Superior temporal gyrus (tissue), 1 donor: ENCODE measurements at regions not wholly inside any gene's neighbourhood (a gene's known extent, or its start where the extent isn't known, plus 50 kb on each side); places are given as distances from the start of the nearest gene placed in this dataset.
"Not testable (repeated sequence)": the region's sequence is repeated elsewhere in the genome, so short reads cannot be mapped to it uniquely, and the experiment has no call there.

Experiments used
- DNase-seq: peaks from one replicate; pipeline ENCODE4 v3.0.0-alpha.2; 2016; ENCODE audit errors: extremely low spot score

DNA sequence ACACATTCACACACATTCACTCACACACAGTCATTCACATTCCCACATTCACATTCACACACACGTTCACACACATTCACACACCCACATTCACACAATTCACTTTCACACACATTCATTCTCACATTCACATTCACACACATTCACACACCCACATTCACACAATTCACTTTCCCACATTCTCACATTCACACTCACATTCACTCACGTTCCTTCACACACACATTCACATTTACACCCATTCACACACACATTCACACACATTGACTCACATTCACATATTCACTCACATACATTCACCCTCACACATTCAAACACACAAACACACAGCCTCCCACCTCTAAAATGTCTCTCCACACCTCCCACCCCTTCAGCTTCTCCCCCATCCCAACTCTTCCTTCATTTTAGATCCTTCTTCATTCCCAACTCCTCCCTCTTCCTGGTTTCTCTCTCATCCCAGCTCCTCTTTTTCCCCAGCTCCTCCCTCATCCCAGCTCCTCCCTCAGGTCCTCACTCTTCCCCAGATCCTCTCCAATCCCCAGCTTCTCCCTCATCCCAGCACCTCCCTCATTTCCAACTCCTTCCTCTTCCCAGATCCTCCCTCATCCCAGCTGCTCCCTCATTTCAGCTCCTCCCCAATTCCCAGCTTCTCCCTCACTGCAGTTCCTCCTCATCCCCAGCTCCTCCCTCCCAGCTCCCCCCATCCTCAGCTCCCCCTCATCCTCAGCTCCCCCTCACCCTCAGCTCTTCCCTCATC is 111.0 kb downstream of the FAM53A start:
- no peak for DNase-seq

DNA sequence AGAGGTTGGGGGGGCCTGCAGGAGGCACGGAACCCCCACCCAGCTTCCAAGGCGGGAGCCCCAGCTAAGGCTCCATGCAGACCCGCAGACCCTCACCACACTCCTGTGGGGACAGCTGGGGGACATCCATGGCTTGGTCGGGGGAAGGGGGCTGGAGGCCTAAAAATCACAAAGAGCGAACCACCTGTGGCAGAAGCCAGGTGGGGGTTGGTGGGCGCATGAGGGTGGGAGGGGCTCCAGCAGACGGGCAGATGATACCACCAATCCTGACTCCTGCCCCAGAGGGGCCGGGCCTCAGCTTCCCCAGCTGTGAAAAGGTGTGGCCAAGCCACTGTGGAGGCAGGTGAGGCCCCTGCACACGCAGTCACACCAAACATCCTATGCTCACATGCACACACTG is 111.6 kb downstream of the FAM53A start:
- DNase-seq: no peak

DNA sequence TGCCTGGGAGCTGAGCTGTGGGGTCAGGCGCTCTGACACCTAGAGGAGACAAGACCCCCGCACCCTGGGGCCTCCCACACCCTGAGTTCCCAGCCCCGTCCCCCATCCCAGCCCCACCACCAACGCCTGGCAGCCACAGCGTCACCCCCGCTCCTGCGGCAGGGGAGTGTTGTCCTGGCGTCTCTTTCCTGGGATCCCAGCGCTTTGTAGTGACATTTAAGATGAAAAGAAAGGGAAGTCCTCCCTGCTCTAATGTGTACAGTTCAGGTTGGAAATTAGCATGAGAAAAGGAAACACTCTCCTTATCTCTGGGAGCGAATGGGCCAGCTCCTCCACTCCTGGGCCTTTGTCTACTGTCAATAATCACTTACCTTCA is 112.1 kb downstream of the FAM53A start:
- no peak for DNase-seq

DNA sequence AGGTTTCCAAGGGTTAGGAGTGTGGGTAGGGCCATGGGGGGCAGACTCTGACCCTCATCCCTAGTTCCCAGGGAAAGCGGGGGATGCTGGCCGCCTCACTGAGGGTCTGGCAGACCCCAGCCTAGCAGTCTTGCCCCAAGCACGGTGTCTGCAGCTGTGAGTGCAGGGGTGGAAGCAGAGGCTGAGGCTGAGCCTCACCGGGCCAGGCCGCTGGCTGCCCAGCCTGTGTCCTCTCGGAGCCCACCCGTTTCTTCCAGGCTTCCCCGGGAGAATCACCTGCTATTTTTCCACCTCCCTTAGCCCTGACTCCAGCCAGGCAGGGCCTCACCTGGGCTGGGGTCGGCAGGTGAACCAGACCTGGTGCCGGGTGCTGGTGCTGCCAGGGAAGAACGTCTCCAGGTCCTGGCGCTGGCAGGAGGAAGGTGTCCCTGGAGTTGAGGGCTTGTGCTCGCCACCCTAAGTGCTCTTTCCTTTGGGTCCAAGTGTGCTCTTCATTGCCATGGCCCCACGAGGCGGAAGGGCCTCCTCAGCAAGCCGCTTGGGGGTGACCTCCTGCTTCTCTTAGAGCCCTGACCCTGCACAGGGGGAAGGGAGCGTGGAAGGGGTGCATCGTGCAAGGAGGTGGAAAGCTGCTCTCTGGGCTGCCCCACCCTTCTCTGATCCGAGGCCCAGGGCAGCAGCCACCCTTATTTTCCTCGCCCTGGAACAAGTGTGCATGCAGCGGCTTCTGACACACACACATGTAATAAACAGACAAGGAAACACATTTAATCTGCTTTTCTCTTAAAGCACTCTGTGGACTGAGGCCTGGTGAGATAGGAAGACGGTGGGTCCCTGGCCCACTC is 112.7 kb downstream of the FAM53A start:
- DNase-seq: no peak

DNA sequence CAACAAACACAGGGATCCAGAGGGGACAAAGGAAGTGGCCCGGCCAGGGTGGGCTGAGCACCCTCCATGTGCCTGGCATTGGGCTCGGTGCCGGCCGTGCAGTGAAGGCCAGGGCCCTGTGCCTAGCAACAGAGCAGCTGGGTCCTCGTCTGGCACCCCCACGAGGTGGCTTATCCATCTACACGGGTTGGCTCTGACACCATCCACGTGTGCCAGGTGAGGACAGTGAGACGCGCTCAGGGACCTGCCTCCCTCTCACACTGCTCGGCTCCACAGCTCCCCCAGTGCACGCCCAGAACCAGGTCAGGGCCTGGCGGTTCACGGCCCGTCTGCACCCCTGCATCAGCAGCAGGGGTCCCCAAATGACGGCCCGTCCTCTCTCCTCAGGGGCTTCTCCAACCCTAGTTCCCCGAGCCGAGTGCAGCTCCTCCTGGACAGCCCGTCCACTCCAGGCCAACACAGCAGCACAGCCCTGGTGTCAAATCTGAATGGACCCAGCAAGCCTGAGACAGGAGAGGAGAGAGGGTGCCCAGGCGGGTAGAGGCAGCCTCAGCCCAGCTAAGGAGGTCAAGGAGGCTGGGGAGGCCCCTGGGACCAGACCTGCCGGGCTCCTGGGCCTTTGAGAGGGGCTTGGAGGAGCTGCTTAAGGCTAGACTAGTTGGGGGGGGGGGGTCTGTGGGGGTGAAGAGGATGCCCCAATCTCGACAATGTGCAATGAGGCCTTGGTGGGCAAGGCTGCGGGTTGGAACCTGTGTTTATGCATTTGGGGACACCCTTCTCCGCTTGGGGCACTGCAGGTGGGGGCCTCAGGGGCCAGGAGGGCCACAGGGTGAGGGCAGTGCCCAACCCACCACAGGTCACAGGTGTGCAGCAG is 113.6 kb downstream of the FAM53A start:
- DNase-seq: no peak

DNA sequence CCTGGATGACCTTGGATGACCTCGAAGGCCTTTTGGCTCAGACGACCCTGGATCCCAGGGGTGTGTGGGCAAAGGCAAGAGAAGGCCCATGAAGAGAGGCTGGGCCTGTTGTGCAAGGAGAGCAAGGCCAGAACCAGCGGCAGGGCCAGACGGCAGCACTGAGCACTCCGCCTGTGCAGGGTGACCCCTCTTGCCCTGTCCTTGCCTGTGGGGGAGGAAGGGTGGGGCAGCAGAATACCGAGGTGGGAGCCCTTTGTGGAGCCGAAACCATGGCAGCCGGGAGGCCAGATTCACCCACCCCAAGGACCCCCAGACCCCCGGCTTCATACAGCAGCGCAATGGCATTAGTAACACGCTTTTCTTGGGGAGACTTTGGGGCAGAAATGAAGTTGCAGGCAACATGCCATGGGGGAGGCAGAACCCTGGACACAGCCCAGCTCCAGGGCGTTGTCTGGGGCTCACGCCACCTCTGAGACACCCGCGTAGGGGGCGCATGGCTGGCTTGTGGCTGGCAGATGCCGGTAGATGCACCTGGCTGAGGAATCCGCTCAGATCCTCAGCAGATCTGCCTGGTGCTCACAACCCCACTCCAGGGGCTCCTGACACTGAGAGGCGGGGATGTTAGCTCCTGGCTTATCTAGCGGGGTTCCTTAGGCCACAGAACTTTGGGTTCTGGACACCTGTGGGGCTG is 114.5 kb downstream of the FAM53A start:
- DNase-seq: no peak

DNA sequence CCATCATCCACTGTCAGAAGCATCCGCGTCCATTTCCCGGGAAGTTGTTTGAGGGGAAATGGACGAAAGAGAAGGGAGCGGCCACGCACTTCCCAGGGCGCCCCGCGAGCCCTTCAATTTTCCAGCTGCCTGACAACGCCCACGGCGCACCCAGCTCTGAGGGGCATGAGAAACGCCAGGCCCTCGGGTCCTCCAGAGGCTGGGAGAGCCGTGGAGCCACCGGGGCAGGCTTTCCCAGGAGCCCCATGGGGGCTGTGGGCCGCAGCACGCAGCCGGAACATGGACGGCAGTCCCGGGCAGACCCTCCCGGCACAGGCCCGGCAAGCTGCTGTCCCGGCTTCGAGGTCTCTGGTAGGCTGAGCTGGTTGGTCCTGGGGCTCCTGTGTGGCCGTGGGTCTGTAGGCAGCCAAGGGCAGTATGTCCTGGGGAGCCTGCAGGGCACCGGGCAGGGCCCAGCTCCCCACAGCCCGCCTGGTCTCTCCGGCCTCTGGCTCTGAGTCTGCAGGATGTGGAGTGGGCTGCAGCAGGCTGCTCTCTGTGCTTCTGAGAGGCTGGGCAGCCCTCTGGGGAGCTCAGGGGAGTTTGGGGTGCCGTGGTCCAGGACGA is 115.2 kb downstream of the FAM53A start:
- DNase-seq: no peak

DNA sequence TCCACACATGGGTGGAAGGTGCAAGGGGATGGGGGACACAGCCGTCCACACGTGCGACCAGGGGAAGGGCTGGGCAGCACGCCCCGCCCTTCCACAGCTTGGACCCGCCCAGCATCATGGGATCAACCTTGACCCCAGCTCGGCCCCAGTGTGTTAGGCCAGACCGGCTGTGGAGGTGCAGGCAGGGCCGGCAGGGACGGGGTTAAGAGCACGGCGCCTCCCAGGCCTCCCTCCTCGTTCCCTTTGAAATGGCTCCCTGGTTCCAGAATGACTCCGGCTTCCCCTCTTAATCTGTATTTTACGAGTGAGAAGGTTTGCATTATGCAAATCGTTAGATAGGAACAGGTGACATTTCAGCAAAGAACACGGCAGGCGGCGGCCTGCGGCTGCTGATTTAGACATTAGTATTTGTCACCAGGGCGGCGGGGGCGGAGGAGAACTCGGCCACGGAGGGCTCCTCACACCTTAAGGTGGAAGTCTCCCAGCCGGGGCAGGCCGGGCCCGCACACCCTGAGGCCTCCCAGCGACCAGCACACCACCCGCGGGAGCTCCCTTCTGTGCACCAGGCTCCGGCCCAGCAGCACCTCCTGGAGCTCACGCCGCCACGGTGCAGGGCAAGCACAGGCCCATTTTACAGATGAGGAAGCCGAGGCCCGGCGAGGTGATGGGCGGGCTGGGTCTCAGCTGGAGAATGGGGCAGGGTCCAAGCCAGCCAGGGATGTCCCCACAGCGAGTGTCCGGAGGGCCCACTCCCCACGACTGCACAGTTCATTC is 116.1 kb downstream of the FAM53A start:
- DNase-seq: no peak

DNA sequence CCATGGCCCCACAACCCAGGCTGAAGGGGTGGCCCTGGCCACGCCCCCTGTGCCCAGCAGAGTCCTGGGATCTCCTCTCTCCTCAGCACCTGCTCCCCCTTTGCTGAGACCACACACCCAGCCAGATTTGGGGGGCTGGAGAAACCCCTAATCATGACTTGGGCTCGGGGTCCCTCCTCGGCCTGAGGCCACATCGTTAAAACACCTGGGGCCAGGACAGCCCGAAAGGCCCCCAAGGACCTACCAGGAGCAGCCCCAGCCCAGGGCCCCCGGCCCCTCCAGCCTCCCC is 116.7 kb downstream of the FAM53A start:
- DNase-seq: no peak

DNA sequence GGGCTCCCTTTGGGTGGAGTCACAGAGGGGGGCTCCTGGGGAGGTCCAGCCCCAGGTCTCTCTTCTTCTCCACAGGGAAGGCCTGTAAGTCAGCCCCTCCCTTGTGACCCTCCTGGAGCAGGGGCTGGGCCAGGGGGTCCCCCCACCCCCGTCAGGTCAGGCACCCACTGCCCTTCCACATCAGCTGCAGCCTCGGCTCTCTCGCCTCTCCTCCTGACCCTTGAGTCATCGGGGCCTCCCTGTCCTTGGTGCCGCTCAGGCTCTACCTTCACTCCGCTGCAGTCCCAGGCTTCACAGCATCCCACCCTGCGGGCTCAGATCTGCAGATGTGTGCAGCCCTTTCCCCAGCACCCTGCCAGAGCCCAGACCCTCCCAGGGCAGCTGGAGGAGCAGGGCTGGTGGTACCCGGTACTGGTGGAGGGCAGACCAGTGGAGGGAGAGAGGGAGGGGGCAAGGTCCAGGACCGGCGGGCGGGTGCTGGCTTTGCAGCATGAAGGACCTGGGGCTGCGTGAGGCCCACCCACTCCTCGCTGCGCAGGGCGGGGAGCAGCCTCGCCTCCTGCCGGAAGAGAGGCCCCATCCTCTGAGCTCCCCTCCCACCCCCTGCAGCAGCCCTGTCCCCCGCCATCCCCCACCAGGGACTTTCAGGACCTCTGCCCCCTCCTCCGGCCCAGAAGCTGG is 117.1 kb downstream of the FAM53A start:
- no peak for DNase-seq

DNA sequence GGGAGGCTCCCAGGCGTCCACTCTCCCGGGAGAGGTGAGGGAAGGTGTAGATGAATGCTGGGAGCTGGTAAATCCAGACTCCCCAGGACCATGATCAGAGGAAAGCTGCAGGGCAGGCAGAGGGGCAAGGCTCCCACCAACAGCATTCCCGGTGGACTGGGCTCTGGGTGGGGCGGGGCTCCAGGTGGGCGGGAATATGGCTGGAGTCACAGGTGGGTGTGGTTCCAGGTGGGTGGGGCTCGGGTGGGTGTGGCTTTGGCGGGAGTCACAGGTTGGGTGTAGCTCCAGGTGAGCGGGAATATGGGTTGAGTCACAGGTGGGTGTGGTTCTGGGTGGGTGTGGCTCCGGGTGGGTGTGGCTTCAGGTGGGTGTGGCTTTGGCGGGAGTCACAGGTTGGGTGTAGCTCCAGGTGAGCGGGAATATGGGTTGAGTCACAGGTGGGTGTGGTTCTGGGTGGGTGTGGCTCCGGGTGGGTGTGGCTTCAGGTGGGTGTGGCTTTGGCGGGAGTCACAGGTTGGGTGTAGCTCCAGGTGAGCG is 117.7 kb downstream of the FAM53A start:
- DNase-seq: not testable (repeated sequence)

DNA sequence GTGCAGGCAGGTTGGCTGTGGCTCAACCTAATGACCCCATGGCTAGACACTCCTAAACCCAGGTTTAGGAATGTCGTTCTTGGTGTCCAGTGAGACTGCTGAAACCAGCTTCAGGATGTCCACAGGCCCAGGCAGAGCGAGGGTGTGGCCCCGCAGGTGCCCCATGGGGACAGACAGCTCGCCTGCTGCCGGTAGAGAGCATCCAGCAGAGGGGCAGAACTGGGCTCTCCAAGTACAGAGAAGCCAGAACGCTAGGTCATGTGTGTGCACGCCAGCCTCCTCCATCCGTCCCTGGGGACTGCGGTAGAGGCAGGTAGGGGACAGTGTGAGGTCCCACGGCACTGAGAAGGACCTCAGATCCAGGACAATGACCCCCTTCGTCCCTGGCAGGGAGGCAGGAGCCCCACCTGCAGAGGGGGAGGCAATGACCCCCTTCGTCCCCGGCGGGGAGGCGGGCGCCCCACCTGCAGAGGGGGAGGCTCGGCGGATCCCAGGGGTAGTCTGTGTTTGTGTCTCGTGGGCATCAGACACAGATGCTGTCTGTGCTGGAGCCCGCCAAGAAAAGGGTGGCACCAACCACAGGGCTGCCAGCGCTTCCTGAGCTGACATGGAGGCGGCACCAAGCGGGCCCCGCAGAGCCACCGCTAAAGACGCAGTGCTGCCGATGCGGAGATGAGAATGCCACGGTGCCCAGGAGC is 118.4 kb downstream of the FAM53A start:
- no peak for DNase-seq

DNA sequence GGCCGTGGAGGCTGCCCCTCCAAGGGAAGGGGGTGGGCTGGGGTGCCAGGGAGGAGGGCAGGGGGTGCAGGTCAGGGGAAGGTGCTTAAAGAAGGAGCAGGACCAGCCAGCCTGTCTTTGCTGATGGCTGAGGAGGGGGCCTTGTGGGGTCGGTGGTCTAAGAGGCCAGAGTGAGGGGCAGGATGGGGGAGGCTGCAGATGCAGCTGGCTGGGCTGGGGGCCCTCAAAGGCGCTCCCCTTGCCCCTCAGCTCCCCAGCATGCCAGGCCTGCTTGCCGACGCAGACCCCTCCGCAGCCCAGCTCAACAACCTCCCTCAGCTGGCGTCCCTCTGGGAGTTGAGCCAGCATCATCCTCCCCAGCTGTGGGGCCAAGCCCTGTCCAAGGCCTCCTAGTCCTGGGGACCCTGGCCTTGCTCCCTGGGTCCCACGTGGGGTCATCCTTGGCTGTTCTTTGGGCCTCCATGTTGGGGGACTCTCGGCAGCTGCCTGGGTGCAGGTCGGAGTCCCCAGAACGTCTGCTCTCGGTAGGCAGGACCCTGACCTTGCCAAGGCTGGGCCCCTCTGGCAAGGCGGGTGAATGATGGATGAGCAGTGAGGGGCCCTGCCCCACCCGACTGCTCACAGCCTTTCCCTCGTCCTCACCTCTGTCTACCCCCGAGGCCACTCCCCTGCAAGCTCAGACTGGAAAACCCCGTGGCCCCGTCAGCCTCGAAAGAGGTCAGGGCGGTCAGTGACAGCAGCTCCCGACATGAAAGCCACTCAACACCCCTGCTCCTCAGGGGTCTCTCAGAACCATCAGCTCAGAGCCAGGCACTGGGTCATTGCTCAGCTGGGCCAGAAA is 119.4 kb downstream of the FAM53A start:
- no peak for DNase-seq

DNA sequence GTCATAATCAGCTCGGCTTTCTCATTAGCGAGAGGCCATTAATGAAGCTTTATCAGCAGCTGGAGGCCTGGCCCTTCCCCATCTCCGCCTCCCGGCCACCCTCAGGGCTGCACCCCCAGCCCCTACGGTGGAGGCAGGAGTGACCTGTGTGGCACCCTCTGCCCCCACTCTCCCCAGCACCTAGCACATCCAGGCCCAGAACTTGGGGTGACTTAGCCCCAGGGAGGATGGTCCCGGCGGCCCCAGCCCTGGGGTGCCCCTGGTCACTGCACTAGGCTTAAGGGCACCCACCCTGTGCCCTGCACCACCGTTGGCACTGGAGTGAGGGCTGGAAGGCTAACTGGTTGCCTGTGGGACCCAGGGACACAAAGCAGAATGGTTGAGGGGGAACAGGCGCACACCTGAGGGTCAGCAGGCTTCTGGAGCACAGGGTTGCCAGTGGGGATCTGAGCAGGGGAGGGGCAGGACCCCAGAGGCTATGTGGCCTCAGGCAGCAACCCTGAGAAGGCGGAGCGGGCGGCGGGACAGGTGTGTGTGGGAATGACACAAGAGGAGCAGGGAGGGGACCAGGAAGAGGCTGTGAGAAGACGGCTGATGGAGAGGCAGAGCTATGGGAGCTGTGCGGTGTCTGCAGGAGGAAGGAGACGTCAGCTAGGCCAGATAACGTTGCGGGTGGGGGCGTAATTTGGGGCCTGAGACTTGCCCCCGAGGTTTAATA is 120.2 kb downstream of the FAM53A start:
- no peak for DNase-seq

DNA sequence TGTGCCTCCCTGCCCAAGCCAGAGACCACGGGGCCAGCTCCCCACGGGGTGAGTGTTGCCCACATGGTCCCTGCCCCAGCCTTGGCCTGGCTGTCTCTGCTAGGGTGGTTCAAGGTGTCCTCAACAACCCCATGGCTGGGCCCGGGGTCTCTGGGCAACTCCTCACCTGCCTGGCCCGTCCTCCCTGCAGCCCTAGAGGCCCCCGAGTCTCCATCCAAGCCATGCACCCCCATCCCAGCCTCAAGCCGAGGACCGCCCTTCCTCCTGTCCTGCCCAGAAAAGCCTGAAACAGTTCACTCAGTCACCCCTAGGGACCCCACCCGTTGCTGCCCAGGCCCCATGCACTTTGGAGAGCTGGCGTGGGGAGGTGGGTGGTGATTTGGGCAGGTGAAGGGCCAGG is 120.9 kb downstream of the FAM53A start:
- no peak for DNase-seq

DNA sequence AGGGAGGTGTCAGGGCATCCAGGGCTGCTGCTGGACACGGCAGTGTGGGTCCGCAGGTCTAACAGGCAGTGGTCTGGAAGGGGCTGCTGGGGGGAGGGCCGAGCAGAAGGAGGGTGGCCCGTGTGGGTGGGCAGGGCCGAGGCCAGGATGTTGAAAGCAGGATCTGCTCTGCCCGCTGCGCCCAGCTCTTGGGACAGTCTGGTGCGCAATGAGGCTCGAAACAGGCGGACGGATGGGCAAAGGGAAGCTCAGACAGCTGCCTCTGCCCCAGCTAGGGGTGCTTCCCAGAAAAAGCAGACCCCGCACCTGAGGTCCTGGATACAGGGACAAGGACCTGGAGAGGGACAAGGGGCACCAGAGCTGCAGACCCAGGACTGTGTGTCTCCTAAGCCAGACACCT is 121.3 kb downstream of the FAM53A start:
- no peak for DNase-seq

DNA sequence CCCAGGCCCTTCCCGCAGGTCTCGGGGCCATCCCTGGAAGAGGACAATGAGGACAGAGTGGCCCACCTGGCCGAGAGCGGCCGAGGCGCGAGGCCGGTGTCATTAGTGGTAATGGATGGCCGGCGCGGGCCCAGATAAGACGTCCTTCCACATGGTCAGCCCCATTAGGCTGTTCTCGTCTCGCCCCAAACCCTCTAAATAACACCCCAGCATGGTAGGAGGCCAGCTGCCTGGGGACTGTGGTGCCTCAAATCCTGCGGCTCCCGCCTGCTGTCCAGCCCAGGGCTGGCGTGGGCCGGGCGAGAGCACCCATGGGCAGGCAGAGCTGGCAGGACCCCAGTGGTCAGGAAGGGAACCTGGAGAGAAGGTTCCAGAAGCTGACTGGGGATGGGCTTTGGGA is 121.7 kb downstream of the FAM53A start:
- DNase-seq: no peak
